ENCODE measurements at regions not wholly inside any gene's neighbourhood (a gene's known extent, or its start where the extent isn't known, plus 50 kb on each side); places are given as distances from the start of the nearest gene placed in this dataset.

DNA sequence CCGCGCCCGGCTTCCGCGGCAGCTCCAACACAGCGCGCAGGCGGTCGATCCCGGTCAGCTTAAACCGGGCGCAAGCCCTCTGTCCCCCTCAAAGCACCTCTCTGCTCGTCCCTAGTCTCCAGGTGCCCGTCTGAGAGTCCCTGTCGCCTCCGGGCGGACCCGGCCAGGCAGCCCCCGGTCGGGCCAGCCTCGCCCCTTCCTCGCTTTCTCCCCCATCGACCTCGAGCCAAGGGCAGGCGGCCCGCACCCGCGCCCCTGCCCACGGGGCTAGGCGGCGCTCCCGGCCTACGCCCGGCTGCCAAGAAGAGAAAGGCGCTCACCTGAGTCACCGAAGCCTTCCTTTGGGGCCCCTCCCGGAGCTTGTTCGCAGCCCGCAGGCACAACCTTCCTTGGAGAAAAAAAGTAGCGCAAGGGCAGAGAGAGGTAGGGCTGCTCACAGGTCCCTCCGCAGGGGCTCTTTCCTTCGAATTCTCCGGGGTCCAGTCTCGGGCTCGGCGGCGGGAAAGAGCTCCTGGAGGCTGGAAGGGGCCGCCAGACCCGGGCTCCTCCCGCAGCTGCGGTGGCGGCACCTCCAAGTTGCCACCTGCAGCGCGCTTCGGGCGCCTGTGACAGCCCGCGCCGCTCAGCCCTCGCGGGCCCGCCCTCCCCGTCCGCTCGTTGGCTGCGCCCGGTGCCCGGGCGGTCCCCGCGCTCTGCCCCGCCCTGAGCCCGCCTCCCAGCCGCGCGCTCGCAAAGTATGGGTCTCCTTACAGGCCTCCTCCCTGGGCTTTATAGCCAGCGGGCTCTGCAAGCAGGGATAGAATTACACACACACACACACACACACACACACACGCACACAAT lies 86.5 kb upstream of the EPB41L3 start:
- intact Hi-C loops (cut with DNase I) = no loop called here
- Histone ChIP-seq H3K27ac (peak overlapping the region; percentile 85), H3K27me3 (ENCODE audit: low read depth) (peaks cover 23% of the 10 kb centered on the region), H3K36me3 (no peaks in the 10 kb centered on the region), H3K9me3 (no peaks in the 10 kb centered on the region), H3K4me1 (peaks cover 8% of the 10 kb centered on the region), H3K4me3 (peak overlapping the region; percentile 68)
- DNase-seq = peak; percentile 85
- peak; percentile 95 for ATAC-seq
- TF ChIP-seq, protein P1, sequence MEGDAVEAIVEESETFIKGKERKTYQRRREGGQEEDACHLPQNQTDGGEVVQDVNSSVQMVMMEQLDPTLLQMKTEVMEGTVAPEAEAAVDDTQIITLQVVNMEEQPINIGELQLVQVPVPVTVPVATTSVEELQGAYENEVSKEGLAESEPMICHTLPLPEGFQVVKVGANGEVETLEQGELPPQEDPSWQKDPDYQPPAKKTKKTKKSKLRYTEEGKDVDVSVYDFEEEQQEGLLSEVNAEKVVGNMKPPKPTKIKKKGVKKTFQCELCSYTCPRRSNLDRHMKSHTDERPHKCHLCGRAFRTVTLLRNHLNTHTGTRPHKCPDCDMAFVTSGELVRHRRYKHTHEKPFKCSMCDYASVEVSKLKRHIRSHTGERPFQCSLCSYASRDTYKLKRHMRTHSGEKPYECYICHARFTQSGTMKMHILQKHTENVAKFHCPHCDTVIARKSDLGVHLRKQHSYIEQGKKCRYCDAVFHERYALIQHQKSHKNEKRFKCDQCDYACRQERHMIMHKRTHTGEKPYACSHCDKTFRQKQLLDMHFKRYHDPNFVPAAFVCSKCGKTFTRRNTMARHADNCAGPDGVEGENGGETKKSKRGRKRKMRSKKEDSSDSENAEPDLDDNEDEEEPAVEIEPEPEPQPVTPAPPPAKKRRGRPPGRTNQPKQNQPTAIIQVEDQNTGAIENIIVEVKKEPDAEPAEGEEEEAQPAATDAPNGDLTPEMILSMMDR (IDR thresholded peaks at IDR 0.05) = no peak

- peak overlapping the region; percentile 68 for H3K4me3 ChIP-seq
- ATAC-seq = peak; percentile 50 to 58
- TF ChIP-seq, protein P1 (IDR thresholded peaks at IDR 0.05) = no peak
- intact Hi-C loops (cut with DNase I) = no loop called here
- H3K36me3 ChIP-seq = no peaks in the 10 kb centered on the region
- peaks cover 23% of the 10 kb centered on the region for H3K27me3 ChIP-seq (ENCODE audit: low read depth)
- DNase-seq = peak; percentile 76
- H3K4me1 ChIP-seq = peaks cover 8% of the 10 kb centered on the region
- H3K9me3 ChIP-seq = no peaks in the 10 kb centered on the region
- peak overlapping the region; percentile 85 for H3K27ac ChIP-seq
Measured at GRCh38 chr18:5628512-5629255, 84.9 kb upstream of the EPB41L3 start.

DNA sequence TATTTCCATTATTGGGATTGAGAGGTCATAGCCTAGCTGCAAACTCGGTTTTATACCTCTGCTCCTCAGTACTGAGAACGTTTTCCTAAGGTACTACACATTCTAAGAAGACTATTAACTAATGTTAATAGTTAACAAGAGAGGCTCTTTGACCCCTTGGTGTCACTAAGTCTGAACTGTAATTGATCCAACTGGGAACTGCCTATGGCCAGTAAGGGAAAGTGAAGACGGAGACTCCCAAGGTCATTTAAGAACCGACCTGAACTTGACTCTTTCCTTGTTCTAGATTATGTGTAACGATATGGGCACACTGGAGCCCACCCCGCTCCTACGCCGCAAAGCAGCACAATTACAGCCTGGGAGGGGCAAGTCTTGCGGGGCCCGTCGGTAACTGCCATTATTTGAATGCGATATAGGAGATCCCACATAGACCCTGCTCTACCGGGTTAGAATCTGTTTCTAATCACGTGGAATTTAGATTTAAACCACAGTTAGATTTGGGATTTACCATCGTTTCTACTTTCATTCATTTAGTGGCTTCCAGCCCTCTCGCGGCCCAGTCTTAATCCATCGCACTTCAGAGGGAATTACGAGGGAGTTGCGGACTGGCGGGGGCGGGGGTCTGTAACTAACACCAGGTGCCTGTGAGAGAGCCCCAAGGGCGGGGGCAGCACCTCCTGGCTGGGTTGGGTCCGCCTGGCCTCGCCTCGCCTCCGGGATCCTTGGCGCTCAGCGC lies 84.1 kb upstream of the EPB41L3 start:
- Histone ChIP-seq H3K9me3 (no peaks in the 10 kb centered on the region), H3K4me1 (peaks cover 8% of the 10 kb centered on the region), H3K4me3 (peak overlapping the region; percentile 68), H3K27ac (peak overlapping the region; percentile 85), H3K27me3 (ENCODE audit: low read depth) (peaks cover 23% of the 10 kb centered on the region), H3K36me3 (no peaks in the 10 kb centered on the region)
- ATAC-seq = peak in 1 of 2 donors; percentile 22
- TF ChIP-seq, protein P1 (IDR thresholded peaks at IDR 0.05) = no peak
- intact Hi-C loops (cut with DNase I) = no loop called here
- DNase-seq = no peak

- DNase-seq = no peak
- ATAC-seq = no peak
- peaks cover 8% of the 10 kb centered on the region for H3K4me1 ChIP-seq
- no peak overlapping the region for H3K27ac ChIP-seq
- TF ChIP-seq, protein P1 (IDR thresholded peaks at IDR 0.05) = peak; percentile 6
- no peaks in the 10 kb centered on the region for H3K9me3 ChIP-seq
- H3K36me3 ChIP-seq = no peaks in the 10 kb centered on the region
- intact Hi-C loops (cut with DNase I) = no loop called here
- peaks cover 23% of the 10 kb centered on the region for H3K27me3 ChIP-seq (ENCODE audit: low read depth)
- no peak overlapping the region for H3K4me3 ChIP-seq
Measured at GRCh38 chr18:5626130-5626880, 82.5 kb upstream of the EPB41L3 start.

DNA sequence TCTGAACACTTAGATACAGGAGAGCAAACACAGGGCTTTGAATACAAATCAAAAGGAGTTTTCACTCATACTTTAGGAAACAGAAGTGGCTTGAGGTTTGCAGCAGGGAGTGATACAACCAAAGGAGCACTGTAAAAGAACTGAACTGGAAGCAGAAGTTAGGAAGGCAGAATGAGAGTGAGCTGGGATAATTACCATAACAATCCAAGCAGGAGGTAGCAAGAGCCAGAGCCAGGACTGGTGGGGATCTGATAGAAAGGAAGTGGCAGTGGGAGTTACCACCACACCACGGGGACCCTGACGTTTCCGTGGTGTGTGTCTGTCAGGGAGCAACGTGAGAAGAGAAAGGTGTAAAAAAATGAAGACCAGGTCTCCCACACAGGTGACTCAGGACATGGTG lies 81.3 kb upstream of the EPB41L3 start:
- intact Hi-C loops (cut with DNase I) = no loop called here
- H3K27me3 ChIP-seq (ENCODE audit: low read depth) = peaks cover 19% of the 10 kb centered on the region
- TF ChIP-seq, protein P1 (IDR thresholded peaks at IDR 0.05) = no peak
- DNase-seq = no peak
- H3K4me1 ChIP-seq = peaks cover 8% of the 10 kb centered on the region
- H3K9me3 ChIP-seq = no peaks in the 10 kb centered on the region
- H3K36me3 ChIP-seq = no peaks in the 10 kb centered on the region
- ATAC-seq = no peak
- no peak overlapping the region for H3K27ac ChIP-seq
- no peak overlapping the region for H3K4me3 ChIP-seq
